ENCODE measurements at regions not wholly inside any gene's neighbourhood (a gene's known extent, or its start where the extent isn't known, plus 50 kb on each side); places are given as distances from the start of the nearest gene placed in this dataset.

GRCh38 chr12:89995870-89996269 is 287.2 kb upstream of the ATP2B1 start:
- TF ChIP-seq POLR2A (IDR thresholded peaks at IDR 0.05): no peak
- TF ChIP-seq, protein P1, sequence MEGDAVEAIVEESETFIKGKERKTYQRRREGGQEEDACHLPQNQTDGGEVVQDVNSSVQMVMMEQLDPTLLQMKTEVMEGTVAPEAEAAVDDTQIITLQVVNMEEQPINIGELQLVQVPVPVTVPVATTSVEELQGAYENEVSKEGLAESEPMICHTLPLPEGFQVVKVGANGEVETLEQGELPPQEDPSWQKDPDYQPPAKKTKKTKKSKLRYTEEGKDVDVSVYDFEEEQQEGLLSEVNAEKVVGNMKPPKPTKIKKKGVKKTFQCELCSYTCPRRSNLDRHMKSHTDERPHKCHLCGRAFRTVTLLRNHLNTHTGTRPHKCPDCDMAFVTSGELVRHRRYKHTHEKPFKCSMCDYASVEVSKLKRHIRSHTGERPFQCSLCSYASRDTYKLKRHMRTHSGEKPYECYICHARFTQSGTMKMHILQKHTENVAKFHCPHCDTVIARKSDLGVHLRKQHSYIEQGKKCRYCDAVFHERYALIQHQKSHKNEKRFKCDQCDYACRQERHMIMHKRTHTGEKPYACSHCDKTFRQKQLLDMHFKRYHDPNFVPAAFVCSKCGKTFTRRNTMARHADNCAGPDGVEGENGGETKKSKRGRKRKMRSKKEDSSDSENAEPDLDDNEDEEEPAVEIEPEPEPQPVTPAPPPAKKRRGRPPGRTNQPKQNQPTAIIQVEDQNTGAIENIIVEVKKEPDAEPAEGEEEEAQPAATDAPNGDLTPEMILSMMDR (IDR thresholded peaks at IDR 0.05): no peak
- TF ChIP-seq POLR2AphosphoS5 (IDR thresholded peaks at IDR 0.05): no peak

Measured in transverse colon (tissue), 4 donors.